ENCODE measurements at regions not wholly inside any gene's neighbourhood (a gene's known extent, or its start where the extent isn't known, plus 50 kb on each side); places are given as distances from the start of the nearest gene placed in this dataset.

DNA sequence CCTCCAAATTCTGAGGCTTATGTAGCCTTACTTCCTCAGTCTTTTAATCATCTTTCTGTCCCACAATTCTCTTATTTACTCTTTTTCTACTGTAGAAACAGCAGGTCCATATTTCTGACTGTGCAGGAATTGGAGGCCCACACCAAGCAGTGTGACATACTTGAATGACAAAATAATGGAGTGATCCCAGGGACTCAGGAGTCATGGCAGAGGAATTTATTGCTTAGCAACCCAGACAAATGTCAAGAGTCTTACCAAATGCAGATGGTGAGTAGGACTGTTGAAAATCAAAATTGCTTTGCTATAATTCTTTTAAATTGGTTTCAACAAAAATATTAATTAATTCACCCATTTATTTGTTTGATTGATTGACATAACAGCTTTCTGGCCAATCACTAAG is 59.9 kb downstream of the HTR1B start:
- DNase-seq (ENCODE audit: low read depth, low spot score): no peak

DNA sequence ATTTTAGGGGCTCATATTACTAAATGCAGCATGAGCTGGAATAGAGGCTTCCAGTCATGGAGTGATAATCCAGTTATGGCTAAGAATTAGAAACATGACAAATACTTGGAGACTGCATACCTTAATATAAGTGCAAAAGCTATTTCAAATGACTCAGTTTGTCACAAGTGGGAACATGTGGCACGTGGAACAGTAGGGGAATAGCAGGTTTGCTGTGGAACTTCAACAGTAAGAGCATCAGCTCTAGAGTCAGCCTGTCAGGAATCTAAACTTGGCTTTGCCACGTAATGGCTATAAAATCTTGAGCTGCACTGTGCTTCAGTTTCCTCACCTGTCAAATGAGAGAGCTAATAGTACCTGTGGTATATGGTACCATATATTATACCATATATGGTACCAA is 62.1 kb downstream of the HTR1B start:
- DNase-seq (ENCODE audit: low read depth, low spot score): no peak

DNA sequence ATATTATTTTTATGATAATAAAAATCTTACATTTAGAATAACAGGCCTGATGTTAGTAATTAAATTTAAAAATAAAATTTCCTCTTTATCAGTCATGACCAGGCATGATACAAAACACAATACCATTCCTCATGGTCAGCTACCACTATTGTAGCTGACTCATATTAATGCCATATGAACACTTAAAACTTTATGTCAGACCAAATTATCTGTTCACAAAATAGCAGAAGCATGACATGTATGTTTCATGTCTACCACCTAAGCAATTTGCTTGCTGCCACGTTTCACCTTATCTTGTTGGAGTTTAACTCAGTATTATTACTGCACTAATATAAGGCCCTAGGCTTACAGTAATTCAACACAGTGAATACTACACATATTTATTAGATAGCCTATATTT is 65.7 kb downstream of the HTR1B start:
- DNase-seq (ENCODE audit: low read depth, low spot score): no peak

GRCh38 chr6:77389402-77389801 is 73.9 kb downstream of the HTR1B start:
- no peak for DNase-seq (ENCODE audit: low read depth, low spot score)

DNA sequence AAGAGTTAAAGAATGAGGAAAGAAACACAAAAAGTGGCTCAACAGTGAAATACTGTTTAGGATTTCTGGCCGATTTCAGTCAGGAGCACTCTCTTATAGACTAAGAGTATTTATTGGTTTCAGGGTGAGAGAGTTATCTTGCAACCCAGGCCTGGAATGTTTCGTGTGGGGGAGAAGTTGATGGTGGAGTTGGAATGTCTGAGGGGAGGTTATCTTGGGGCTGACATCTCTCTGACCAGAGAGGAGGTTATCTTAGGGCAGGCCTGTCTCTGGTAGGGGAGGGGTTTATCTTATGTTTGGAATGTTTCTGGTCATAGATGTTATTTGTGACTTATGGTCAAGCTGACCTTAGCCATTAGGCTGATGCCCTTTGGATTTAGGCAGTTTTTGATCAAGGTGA is 80.3 kb downstream of the HTR1B start:
- no peak for DNase-seq (ENCODE audit: low read depth, low spot score)

DNA sequence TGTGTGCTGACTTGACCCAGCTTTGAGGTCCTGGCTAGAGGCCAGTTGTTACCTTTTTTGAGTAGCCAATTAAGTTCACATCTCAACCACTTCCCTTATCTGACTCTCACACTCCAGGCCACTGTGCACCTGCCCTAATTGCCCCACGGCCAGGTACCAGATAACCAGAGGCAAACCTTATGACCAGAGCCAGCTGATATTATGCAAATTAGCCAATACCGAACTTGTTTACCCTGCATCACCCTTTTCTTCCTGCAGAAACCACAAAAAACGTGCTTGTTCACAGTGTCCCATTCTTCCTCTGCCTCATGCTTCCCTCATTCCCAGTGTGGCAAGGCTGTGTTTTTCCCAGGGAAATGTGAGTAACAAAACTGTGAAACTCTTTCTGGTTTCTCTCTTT is 89.3 kb downstream of the HTR1B start:
- no peak for DNase-seq (ENCODE audit: low read depth, low spot score)

GRCh38 chr6:77371748-77372147 is 91.5 kb downstream of the HTR1B start:
- DNase-seq (ENCODE audit: low read depth, low spot score): no peak

GRCh38 chr6:77368660-77369313 is 94.5 kb downstream of the HTR1B start:
- no peak for DNase-seq (ENCODE audit: low read depth, low spot score)

- DNase-seq (ENCODE audit: low read depth, low spot score): no peak
These were observed 96.5 kb downstream of the HTR1B start for GRCh38 chr6:77366798-77367197.

DNA sequence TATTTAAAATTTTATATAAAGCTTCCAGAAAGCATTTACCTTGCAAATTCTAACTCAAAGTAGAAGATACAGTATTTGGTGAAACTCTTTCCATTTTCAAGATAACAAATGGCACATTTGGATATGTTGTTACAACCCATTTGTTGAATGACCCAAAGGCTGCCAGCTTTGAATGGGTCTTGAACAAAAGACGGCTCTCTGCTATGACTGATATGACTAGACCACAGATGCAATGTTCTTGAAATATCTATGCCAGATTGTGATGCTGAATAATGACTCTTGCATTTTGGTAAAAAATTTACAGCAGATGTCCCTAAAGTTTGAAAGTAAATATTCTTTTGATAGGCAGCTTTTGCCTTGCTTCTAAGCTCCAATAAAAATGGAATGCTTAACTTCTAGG is 99.6 kb downstream of the HTR1B start:
- DNase-seq (ENCODE audit: low read depth, low spot score): no peak

DNA sequence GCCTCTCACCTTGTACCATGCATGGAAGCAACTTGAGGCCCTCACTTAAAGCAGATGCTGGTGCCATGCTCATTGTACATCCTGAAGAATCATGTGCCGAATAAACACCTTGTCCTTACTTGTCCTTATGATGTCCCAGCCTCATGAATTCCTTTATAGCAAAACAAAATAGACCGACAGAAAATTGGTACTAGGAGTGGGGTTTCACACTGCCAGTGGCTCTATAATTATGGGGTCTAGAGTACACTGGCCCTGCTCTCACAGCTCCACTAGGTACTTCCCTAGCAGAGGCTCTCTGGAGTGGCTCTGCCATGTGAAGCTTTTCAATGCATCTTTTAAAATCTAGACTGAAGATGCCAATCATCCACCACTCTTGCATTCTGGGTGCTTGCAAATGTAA is 101.2 kb downstream of the HTR1B start:
- no peak for DNase-seq (ENCODE audit: low read depth, low spot score)

DNA sequence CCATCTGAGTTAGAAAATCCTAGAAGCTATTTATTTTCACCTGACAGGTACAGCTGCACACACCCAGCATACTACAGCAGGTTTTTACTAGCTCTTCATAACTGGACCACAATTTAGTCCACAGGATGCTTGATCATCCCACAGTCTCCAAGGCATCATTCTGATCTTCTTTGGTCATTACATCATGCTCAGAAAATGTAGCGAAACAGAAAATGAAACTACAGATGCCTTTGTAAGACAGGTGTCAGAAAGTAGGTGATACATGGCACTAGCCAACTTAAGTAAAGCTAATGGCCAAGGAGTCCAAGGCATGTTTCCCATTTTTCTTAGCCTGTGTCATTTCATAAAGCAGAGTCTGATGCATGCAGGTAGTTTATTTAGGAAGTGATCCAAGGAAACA is 102.3 kb downstream of the HTR1B start:
- DNase-seq (ENCODE audit: low read depth, low spot score): no peak

GRCh38 chr6:77356821-77357220 is 106.5 kb downstream of the HTR1B start:
- DNase-seq (ENCODE audit: low read depth, low spot score): no peak

DNA sequence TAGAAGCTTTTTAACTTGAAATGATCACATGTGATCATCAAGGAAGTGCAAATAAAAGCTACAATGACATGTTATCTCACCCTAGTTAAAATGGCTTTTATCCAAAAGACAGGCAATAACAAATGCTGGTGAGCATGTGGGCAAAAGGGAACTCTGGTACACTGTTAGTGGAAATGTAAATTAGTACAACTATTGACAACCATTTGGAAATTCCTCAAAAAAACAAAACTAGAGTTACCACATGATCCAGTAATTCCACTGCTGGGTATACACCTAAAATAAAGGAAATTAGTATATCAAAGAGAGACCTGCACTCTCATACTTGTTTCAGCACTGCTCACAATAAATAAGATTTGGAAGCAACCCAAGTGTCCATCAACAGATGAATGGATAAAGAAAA is 108.7 kb downstream of the HTR1B start:
- DNase-seq (ENCODE audit: low read depth, low spot score): no peak

GRCh38 chr6:77353129-77353528 is 110.2 kb downstream of the HTR1B start:
- no peak for DNase-seq (ENCODE audit: low read depth, low spot score)

- no peak for DNase-seq (ENCODE audit: low read depth, low spot score)
These were observed 122.0 kb downstream of the HTR1B start for GRCh38 chr6:77341058-77341986.

GRCh38 chr6:77340331-77340730 is 123.0 kb downstream of the HTR1B start:
- DNase-seq (ENCODE audit: low read depth, low spot score): no peak

- no peak for DNase-seq (ENCODE audit: low read depth, low spot score)
These were observed 123.4 kb downstream of the HTR1B start for GRCh38 chr6:77339926-77340325.

DNA sequence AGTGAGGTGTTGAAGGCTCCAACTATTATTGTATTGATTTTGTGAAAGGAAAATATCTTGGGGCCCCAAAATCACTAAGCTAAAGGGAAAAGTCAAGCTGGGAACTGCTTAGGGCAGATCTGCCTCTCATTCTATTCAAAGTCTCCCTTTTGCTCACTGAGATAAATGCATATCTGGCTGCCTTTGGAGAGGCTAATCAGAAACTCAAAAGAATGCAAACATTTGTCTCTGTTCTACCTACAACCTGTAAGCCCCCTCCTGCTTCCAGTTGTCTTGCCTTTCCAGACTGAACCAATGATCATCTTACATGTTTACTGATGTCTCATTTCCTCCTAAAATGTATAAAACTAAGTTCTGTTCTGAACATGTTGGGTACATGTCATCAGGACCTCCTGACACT is 125.9 kb downstream of the HTR1B start:
- no peak for DNase-seq (ENCODE audit: low read depth, low spot score)

GRCh38 chr6:77334093-77334492 is 129.2 kb downstream of the HTR1B start:
- no peak for DNase-seq (ENCODE audit: low read depth, low spot score)

GRCh38 chr6:77332915-77333623 is 130.2 kb downstream of the HTR1B start:
- DNase-seq (ENCODE audit: low read depth, low spot score): no peak

DNA sequence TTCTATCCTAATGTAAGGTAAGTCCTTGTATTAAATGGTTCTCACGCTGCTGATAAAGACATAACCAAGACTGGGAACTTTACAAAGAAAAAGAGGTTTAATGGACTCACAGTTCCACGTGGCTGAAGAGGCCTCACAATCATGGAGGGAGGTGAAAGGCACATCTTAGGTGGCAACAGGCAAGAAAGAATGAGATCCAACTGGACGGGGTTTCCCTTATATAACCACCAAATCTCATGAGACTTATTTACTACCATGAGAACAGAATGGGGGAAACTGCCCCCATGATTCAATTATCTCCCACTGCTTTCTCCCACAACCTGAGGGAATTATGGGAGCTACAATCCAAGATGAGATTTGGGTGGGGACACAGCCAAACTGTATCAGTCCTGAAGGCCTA is 136.6 kb downstream of the HTR1B start:
- no peak for DNase-seq (ENCODE audit: low read depth, low spot score)

DNA sequence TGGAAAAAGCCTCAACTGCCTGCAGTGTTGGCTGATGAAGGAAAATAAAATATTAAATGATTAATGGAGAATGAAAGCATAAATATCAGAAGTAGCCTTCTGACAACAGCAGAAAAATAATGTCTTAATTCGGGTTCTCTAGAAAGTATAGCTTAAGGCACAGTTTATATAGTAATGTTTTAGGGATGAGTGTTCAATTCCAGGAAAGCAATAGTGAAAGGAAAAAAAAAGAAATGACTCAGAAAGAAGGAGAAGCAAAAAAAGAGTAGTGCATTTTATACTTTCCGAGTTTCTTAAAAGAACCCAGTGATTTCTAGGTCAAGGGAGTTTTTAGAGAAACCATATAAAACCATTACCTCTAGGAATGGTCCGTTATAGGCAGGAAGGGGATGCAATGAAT is 137.3 kb downstream of the HTR1B start:
- DNase-seq (ENCODE audit: low read depth, low spot score): no peak

All from brain pericyte (primary cell).